PFSK-1 (cell line): ENCODE measurements at regions not wholly inside any gene's neighbourhood (a gene's known extent, or its start where the extent isn't known, plus 50 kb on each side); places are given as distances from the start of the nearest gene placed in this dataset.

ENCODE experiments used
- FOXP2 ChIP-seq: optimal IDR thresholded peaks from 2 replicates; pipeline ENCODE3; 2011; ENCODE audit warnings: borderline replicate concordance, control low read depth, inconsistent platforms; ENCODE audit not compliant: insufficient read depth; ENCODE audit errors: extremely low read length, extremely low read depth
- POLR2AphosphoS5 ChIP-seq: IDR thresholded peaks from 2 replicates; pipeline ENCODE4 v1.6.1; 2012; ENCODE audit warnings: low read depth, mild to moderate bottlenecking, control low read depth, low read length, moderate library complexity
- REST ChIP-seq, 2 experiments: IDR thresholded peaks; 2 replicates each; pipeline versions ENCODE4 v1.6.1 to v1.8.0; 2011 to 2012; ENCODE audit warnings: low read depth in 2 of 2, low read length in 2 of 2, control low read depth in 1 of 2, inconsistent platforms in 1 of 2, mild to moderate bottlenecking in 1 of 2, moderate library complexity in 1 of 2; ENCODE audit not compliant: insufficient read depth in 1 of 2
- SIN3A ChIP-seq: IDR thresholded peaks from 2 replicates; pipeline ENCODE4 v1.6.1; 2012; ENCODE audit warnings: mild to moderate bottlenecking, low read length, moderate library complexity, borderline replicate concordance; ENCODE audit not compliant: insufficient read depth
- TAF1 ChIP-seq: IDR thresholded peaks from 2 replicates; pipeline ENCODE4 v1.6.1; 2012; ENCODE audit warnings: low read length, control low read depth, borderline replicate concordance; ENCODE audit not compliant: insufficient read depth

GRCh38 chr10:109274681-109275080 is 648.6 kb downstream of the XPNPEP1 start:
- TF ChIP-seq TAF1, result no peak
- no peak for TF ChIP-seq FOXP2
- no peak for TF ChIP-seq REST (IDR thresholded peaks at IDR 0.05; ENCODE audit: insufficient read depth in 1 of 2, low read depth in 2 of 2, low read length in 2 of 2)
- no peak for TF ChIP-seq SIN3A
- TF ChIP-seq POLR2AphosphoS5, result no peak

GRCh38 chr10:109270173-109270572 is 653.1 kb downstream of the XPNPEP1 start:
- TF ChIP-seq SIN3A (no peak), TAF1 (no peak), FOXP2 (no peak), POLR2AphosphoS5 (no peak), REST (IDR thresholded peaks at IDR 0.05; ENCODE audit: insufficient read depth in 1 of 2, low read depth in 2 of 2, low read length in 2 of 2) (no peak)

GRCh38 chr10:109264004-109264403 is 659.3 kb downstream of the XPNPEP1 start:
- TF ChIP-seq FOXP2, result no peak

- TF ChIP-seq TAF1, result no peak
- no peak for TF ChIP-seq SIN3A
Observed at GRCh38 chr10:109261231-109261630, 662.1 kb downstream of the XPNPEP1 start.

GRCh38 chr10:109259293-109259692 is 664.0 kb downstream of the XPNPEP1 start:
- no peak for TF ChIP-seq REST (IDR thresholded peaks at IDR 0.05; ENCODE audit: insufficient read depth in 1 of 2, low read depth in 2 of 2, low read length in 2 of 2)
- TF ChIP-seq TAF1, result no peak
- no peak for TF ChIP-seq FOXP2
- TF ChIP-seq SIN3A, result no peak
- no peak for TF ChIP-seq POLR2AphosphoS5

GRCh38 chr10:109253306-109253705 is 670.0 kb downstream of the XPNPEP1 start:
- TF ChIP-seq POLR2AphosphoS5 (no peak), TAF1 (no peak), FOXP2 (no peak)

- no peak for TF ChIP-seq REST (IDR thresholded peaks at IDR 0.05; ENCODE audit: insufficient read depth in 1 of 2, low read depth in 2 of 2, low read length in 2 of 2)
- no peak for TF ChIP-seq FOXP2
- TF ChIP-seq POLR2AphosphoS5, result no peak
- no peak for TF ChIP-seq SIN3A
- no peak for TF ChIP-seq TAF1
Observed at GRCh38 chr10:109250152-109250551, 673.2 kb downstream of the XPNPEP1 start.
